HG03135 (cell line): ENCODE measurements at regions not wholly inside any gene's neighbourhood (a gene's known extent, or its start where the extent isn't known, plus 50 kb on each side); places are given as distances from the start of the nearest gene placed in this dataset.
"Not testable (repeated sequence)": the region's sequence is repeated elsewhere in the genome, so short reads cannot be mapped to it uniquely, and the experiment has no call there.

Experiments
- ATAC-seq: cut with Tn5 transposase; IDR thresholded peaks from one replicate; pipeline ENCODE4 v1.9.1; 2021; ENCODE audit warnings: mild to moderate bottlenecking, moderate library complexity; ENCODE audit not compliant: unreplicated experiment

- not testable (repeated sequence) for ATAC-seq
Measured at GRCh38 chr5:34261020-34261419, 218.0 kb upstream of the C1QTNF3 start.

GRCh38 chr5:34266151-34266550, 223.1 kb upstream of the C1QTNF3 start:
- ATAC-seq = not testable (repeated sequence)

GRCh38 chr5:34296759-34297158, 253.7 kb upstream of the C1QTNF3 start:
- ATAC-seq = not testable (repeated sequence)

- not testable (repeated sequence) for ATAC-seq
Measured at GRCh38 chr5:34329201-34329600, 286.2 kb upstream of the C1QTNF3 start.

GRCh38 chr5:34329611-34330108, 286.6 kb upstream of the C1QTNF3 start:
- ATAC-seq = not testable (repeated sequence)

- ATAC-seq = not testable (repeated sequence)
Measured at GRCh38 chr5:34331928-34332454, 289.0 kb upstream of the C1QTNF3 start.

GRCh38 chr5:34339408-34340001, 296.5 kb upstream of the C1QTNF3 start:
- ATAC-seq = not testable (repeated sequence)

- not testable (repeated sequence) for ATAC-seq
Measured at GRCh38 chr5:34354440-34354839, 301.7 kb upstream of the RAI14 start.

- not testable (repeated sequence) for ATAC-seq
Measured at GRCh38 chr5:34371417-34371816, 284.7 kb upstream of the RAI14 start.

- not testable (repeated sequence) for ATAC-seq
Measured at GRCh38 chr5:34371817-34372216, 284.3 kb upstream of the RAI14 start.

- ATAC-seq = not testable (repeated sequence)
Measured at GRCh38 chr5:34372739-34373138, 283.4 kb upstream of the RAI14 start.

GRCh38 chr5:34377651-34378050, 278.5 kb upstream of the RAI14 start:
- ATAC-seq = not testable (repeated sequence)

GRCh38 chr5:34378498-34378897, 277.6 kb upstream of the RAI14 start:
- ATAC-seq = not testable (repeated sequence)

GRCh38 chr5:34388754-34389153, 267.4 kb upstream of the RAI14 start:
- ATAC-seq = not testable (repeated sequence)

- ATAC-seq = no peak
Measured at GRCh38 chr5:34409373-34409772, 246.8 kb upstream of the RAI14 start.

- ATAC-seq = no peak
Measured at GRCh38 chr5:34410411-34411139, 245.6 kb upstream of the RAI14 start.

GRCh38 chr5:34411470-34412346, 244.4 kb upstream of the RAI14 start:
- ATAC-seq = no peak

GRCh38 chr5:34412736-34413135, 243.4 kb upstream of the RAI14 start:
- ATAC-seq = no peak

- peak; percentile 100 for ATAC-seq
Measured at GRCh38 chr5:34415559-34416198, 240.4 kb upstream of the RAI14 start.

- ATAC-seq = no peak
Measured at GRCh38 chr5:34416501-34417008, 239.6 kb upstream of the RAI14 start.
